ENCODE measurements at regions not wholly inside any gene's neighbourhood (a gene's known extent, or its start where the extent isn't known, plus 50 kb on each side); places are given as distances from the start of the nearest gene placed in this dataset.

DNA sequence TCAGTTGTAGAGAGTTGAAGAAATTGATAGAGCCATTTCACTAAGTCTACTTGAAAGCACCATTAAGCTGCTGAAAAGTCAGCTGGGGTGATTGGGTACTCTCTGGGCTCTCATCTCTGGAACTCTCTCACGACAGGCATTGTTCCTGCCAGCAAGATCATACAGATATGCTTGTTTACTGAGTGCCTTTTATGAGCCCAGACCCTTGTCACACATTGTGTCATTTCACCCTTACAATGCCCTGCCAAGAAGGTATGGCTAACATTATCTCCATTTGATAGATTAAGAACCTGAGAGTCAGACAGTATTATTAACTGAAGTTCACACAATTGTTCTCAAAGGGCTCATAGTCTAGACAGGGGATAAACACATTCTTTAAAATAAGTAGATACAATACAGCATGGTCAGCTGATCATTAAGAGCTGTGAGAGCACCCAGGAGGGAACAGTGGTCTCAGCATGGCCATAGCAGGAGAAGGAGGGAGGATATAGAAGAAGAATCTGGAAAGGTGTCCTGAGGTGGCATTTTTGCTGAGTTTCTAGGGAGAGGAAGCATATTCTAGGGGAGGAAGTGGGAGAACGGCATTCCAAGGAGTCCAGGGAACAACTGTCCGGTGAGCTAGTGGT, 580.5 kb downstream of the INSC start:
- no peak overlapping the region for H3K27ac ChIP-seq
- H3K27me3 ChIP-seq: no peaks in the 10 kb centered on the region
- no peaks in the 10 kb centered on the region for H3K36me3 ChIP-seq
- H4K20me1 ChIP-seq: no peaks in the 10 kb centered on the region
- no peaks in the 10 kb centered on the region for H3K9me3 ChIP-seq
- no peak overlapping the region for H3K9ac ChIP-seq
- H3K4me1 ChIP-seq: no peaks in the 10 kb centered on the region
- H3K4me2 ChIP-seq: no peak overlapping the region
- H3K4me3 ChIP-seq: no peak overlapping the region
- TF ChIP-seq Cebpa-rat (IDR thresholded peaks at IDR 0.05): no peak

DNA sequence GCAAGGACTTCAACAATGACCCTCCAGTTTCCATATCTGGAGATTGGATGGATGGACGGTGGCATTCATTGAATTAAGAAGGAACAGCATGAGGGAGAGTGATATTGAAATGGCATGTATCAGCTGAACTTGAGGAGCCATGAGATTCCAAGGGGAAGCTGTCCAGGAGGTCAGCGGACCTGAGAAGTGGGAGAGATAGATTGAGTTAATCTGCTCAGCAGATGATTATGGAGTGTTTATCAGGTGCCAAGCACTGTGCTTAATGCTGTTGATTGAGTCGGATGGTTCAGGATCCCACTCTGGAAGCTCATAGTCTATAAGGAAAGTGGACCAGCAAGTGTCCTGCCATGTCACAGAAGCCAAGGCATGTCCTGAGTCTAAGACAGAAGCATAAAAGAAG, 581.3 kb downstream of the INSC start:
- Histone ChIP-seq H3K4me1 (no peaks in the 10 kb centered on the region), H3K9ac (no peak overlapping the region), H3K27ac (no peak overlapping the region), H3K27me3 (no peaks in the 10 kb centered on the region), H3K4me3 (no peak overlapping the region), H3K4me2 (no peak overlapping the region), H4K20me1 (no peaks in the 10 kb centered on the region), H3K36me3 (no peaks in the 10 kb centered on the region), H3K9me3 (no peaks in the 10 kb centered on the region)
- TF ChIP-seq Cebpa-rat (IDR thresholded peaks at IDR 0.05): no peak

DNA sequence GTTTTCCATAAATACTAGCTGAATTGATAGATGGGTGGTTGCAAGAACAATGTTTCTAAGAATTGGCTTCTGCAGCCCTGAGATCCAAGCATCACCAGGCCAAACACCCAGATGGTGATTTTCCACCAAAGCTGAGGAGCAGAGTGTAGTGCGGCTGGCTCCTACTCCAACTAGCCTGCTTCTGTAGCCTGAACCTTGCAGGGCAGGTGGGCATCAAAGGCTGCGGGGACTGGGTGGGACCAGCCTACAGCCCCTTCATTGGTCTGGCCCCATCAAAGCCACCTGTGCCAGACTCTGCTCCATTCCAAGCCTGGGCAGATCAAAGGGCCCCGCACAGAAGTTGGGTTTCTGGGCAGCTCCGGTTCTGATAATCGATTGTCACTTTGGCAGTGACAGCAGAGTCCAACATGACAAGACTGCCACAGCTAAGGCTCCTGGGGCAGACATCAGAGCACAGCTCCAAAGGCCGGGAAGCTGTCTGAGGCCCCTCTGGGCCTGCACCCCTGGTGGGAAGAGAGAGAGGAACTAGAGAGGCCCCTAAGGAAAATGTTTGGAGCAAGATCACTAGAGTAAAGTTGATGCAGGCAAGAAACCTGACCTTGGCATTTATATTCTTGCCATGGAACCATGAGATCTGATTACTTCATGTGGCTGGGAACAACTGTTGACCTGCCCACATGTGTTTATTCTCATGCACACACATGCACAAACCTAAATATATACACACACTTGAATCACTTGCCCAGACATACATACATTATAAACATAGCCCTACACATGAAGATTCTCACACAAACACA, 582.9 kb downstream of the INSC start:
- H3K4me1 ChIP-seq: no peaks in the 10 kb centered on the region
- no peaks in the 10 kb centered on the region for H3K27me3 ChIP-seq
- H3K9me3 ChIP-seq: no peaks in the 10 kb centered on the region
- no peak overlapping the region for H3K4me2 ChIP-seq
- no peak for TF ChIP-seq Cebpa-rat (IDR thresholded peaks at IDR 0.05)
- no peak overlapping the region for H3K9ac ChIP-seq
- H3K4me3 ChIP-seq: no peak overlapping the region
- H3K36me3 ChIP-seq: no peaks in the 10 kb centered on the region
- H4K20me1 ChIP-seq: no peaks in the 10 kb centered on the region
- H3K27ac ChIP-seq: no peak overlapping the region

DNA sequence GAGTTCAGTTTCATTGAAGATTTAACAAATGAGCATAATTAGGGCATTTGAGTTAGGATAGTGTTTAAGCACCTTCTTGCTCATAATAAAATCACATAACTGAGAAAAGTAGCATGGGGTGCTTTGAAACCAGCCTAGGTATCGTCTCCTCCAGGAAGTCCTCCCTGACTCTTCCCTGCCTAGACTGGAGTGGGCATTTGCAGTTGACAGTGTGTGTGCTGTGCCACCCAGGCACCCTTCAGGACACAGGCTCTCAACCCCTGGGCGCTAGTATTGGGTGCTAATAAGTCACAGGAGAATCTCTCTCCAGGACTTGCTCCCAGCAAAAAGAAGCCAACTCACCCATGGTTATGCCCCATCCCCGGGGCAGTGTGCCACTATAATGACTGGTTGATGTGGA, 584.1 kb downstream of the INSC start:
- no peak overlapping the region for H3K27ac ChIP-seq
- H3K9me3 ChIP-seq: no peaks in the 10 kb centered on the region
- TF ChIP-seq Cebpa-rat (IDR thresholded peaks at IDR 0.05): no peak
- H3K4me2 ChIP-seq: no peak overlapping the region
- H3K4me3 ChIP-seq: no peak overlapping the region
- H4K20me1 ChIP-seq: no peaks in the 10 kb centered on the region
- no peaks in the 10 kb centered on the region for H3K4me1 ChIP-seq
- H3K27me3 ChIP-seq: no peaks in the 10 kb centered on the region
- H3K36me3 ChIP-seq: no peaks in the 10 kb centered on the region
- H3K9ac ChIP-seq: no peak overlapping the region

DNA sequence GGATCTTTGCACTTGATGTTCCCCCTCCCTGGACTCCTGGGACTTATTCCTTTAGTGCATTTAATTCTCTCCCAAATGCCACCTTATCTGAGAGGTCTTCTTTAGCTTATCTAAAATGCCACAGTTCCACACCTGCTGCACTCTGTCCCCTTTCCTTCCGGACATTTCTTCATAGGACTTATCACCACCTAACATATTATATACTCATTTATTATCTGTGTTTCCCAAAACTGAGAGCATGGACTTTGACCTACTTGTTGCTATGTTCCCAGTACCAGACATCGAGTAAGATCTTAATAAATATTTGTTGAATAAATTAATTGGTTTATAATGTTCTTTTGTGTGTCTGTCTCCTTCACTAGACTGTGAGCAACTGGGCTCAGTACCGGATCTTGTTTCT, 585.3 kb downstream of the INSC start:
- Histone ChIP-seq H3K9ac (no peak overlapping the region), H3K36me3 (no peaks in the 10 kb centered on the region), H3K27ac (no peak overlapping the region), H3K4me1 (no peaks in the 10 kb centered on the region), H3K4me2 (no peak overlapping the region), H3K27me3 (no peaks in the 10 kb centered on the region), H3K9me3 (no peaks in the 10 kb centered on the region), H3K4me3 (no peak overlapping the region), H4K20me1 (no peaks in the 10 kb centered on the region)
- TF ChIP-seq Cebpa-rat (IDR thresholded peaks at IDR 0.05): no peak

DNA sequence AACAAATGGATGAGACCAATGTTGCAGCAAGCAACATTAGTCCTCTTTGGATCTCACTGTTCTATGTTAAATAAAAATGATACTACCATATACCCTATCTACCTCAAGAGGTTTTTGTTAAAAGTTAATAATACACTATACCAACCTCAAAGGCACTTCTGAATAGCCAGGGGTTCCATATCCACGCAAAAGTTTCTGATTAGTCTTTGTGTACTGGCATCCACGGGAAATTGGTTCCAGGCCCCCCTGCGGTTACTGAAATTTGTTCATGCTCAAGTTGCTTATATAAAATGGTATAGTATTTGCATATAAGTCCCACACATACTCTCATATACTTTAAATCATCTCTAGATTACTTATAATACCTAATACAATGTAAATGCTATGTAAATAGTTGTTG, 585.7 kb downstream of the INSC start:
- H3K27me3 ChIP-seq: no peaks in the 10 kb centered on the region
- no peak for TF ChIP-seq Cebpa-rat (IDR thresholded peaks at IDR 0.05)
- no peaks in the 10 kb centered on the region for H3K4me1 ChIP-seq
- no peaks in the 10 kb centered on the region for H3K36me3 ChIP-seq
- H3K27ac ChIP-seq: no peak overlapping the region
- no peaks in the 10 kb centered on the region for H3K9me3 ChIP-seq
- no peak overlapping the region for H3K9ac ChIP-seq
- no peak overlapping the region for H3K4me3 ChIP-seq
- no peak overlapping the region for H3K4me2 ChIP-seq
- H4K20me1 ChIP-seq: no peaks in the 10 kb centered on the region

DNA sequence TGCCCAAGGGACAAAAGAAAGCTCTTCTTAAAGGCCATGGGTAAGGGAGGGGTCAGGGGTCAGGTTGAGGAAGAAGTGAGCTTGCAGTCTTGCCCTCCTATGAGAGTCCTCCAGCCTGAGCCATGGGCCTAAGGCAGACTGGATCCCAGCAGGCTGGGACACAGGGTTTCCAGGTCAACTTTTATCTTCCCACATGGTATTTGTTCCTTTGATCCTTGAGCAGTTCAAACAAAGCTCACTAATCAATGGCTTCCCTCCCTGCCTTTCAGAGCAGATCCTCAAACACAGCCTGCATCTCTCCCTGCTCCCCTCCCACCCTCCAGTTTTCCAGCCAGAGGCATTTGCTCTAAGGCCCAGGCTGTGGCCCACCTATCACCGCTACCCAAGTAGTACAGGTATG, 589.3 kb downstream of the INSC start:
- Histone ChIP-seq H3K9me3 (no peaks in the 10 kb centered on the region), H3K9ac (no peak overlapping the region), H4K20me1 (no peaks in the 10 kb centered on the region), H3K27ac (no peak overlapping the region), H3K4me2 (no peak overlapping the region), H3K4me3 (no peak overlapping the region), H3K4me1 (no peaks in the 10 kb centered on the region), H3K27me3 (no peaks in the 10 kb centered on the region), H3K36me3 (no peaks in the 10 kb centered on the region)
- TF ChIP-seq Cebpa-rat (IDR thresholded peaks at IDR 0.05): no peak

DNA sequence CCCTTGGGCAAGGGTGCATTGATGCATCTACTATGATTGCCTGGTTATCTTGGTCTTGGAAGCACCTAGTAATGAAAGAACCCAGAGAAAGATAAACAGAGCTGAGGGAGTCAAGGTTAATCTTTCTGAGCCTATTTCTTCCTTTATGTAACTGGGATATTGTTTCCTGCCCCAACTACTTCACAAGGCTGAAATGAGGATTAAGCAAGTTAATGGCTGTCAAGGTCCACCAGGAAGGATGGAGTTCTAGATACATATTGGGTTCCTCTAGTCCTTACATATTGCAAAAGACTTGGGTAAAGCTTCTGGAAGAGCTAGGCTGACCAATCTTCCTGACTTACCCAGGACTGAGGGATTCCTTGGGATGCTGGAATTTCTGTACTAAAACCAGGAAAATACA, 589.8 kb downstream of the INSC start:
- Histone ChIP-seq H3K36me3 (no peaks in the 10 kb centered on the region), H3K27ac (no peak overlapping the region), H3K27me3 (no peaks in the 10 kb centered on the region), H3K4me3 (no peak overlapping the region), H3K4me1 (no peaks in the 10 kb centered on the region), H3K9ac (no peak overlapping the region), H3K9me3 (no peaks in the 10 kb centered on the region), H3K4me2 (no peak overlapping the region), H4K20me1 (no peaks in the 10 kb centered on the region)
- TF ChIP-seq Cebpa-rat (IDR thresholded peaks at IDR 0.05): no peak

DNA sequence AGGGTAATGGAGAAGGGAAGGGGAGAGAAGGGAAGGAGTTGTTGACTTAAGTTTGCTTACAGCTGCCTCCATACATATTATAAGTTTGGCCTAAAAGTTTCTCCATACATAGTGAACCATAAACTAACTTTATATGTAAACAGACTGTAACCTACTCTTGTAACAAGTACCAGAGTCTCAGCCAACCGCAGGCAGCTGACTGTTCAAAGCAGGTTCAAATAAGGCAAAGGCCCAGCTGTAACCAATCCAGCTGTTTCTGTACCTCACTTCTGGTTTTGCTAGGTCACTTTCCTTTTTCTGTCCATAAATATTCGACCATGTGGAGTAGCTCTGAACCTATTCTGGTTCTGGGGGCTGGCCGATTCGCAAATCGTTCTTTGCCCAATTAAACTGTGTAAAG, 591.2 kb downstream of the INSC start:
- Histone ChIP-seq H3K27me3 (no peaks in the 10 kb centered on the region), H3K9me3 (no peaks in the 10 kb centered on the region), H4K20me1 (no peaks in the 10 kb centered on the region), H3K9ac (no peak overlapping the region), H3K4me3 (no peak overlapping the region), H3K4me1 (no peaks in the 10 kb centered on the region), H3K36me3 (no peaks in the 10 kb centered on the region), H3K4me2 (no peak overlapping the region), H3K27ac (no peak overlapping the region)
- no peak for TF ChIP-seq Cebpa-rat (IDR thresholded peaks at IDR 0.05)

DNA sequence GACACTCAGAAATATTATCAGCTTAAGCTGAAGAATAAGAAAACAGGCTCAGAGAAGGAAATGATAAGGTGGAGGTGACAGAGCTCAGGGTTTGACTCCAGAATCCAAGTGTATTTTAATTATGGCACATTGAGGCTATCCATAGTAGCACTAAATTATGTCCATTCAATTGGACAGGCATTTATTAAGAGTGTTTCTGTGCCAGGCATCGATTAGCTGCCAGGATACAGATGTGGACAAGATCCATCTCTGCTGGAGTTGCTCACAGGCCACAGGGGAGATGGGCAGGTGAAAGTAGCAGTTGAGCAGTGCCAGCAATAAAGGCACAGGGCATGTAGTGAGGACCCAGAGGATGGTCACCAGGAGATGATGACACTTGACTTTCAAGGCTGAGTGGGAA, 592.5 kb downstream of the INSC start:
- Histone ChIP-seq H3K27ac (no peak overlapping the region), H3K4me1 (no peaks in the 10 kb centered on the region), H3K4me2 (no peak overlapping the region), H3K4me3 (no peak overlapping the region), H3K36me3 (no peaks in the 10 kb centered on the region), H3K9ac (no peak overlapping the region), H3K9me3 (no peaks in the 10 kb centered on the region), H3K27me3 (no peaks in the 10 kb centered on the region), H4K20me1 (no peaks in the 10 kb centered on the region)
- TF ChIP-seq Cebpa-rat (IDR thresholded peaks at IDR 0.05): no peak

All from BLaER1 (cell line).